Neural cell (in vitro differentiated cells): ENCODE measurements at regions not wholly inside any gene's neighbourhood (a gene's known extent, or its start where the extent isn't known, plus 50 kb on each side); places are given as distances from the start of the nearest gene placed in this dataset.

Experiments used
- CTCF ChIP-seq: fragments of 450-650 bp; IDR thresholded peaks from 2 replicates; pipeline ENCODE4 v1.5.1; 2014; ENCODE audit warnings: antibody characterized with exemption, mild to moderate bottlenecking, moderate library complexity; ENCODE audit not compliant: poor library complexity, severe bottlenecking
- EP300 ChIP-seq: fragments of 450-650 bp; conservative IDR thresholded peaks from 2 replicates; pipeline ENCODE4 v1.6.1; 2014; ENCODE audit warnings: antibody characterized with exemption, mild to moderate bottlenecking, moderate library complexity; ENCODE audit not compliant: poor library complexity, severe bottlenecking
- EZH2 ChIP-seq: fragments of 200-600, 300-800 bp; shearing (Covaris generic), sonication (generic); IDR thresholded peaks from 2 replicates; pipeline ENCODE4 v1.6.1; 2014; ENCODE audit warnings: antibody characterized with exemption, low read length, borderline replicate concordance, mild to moderate bottlenecking; ENCODE audit not compliant: insufficient read depth, poor library complexity, severe bottlenecking
- MXI1 ChIP-seq: fragments of 450-650 bp; conservative IDR thresholded peaks from 2 replicates; pipeline ENCODE4 v1.6.1; 2014; ENCODE audit warnings: antibody characterized with exemption, mild to moderate bottlenecking; ENCODE audit not compliant: poor library complexity, severe bottlenecking
- POLR2AphosphoS5 ChIP-seq: IDR thresholded peaks from 2 replicates; pipeline ENCODE4 v1.6.1; 2012
- RAD21 ChIP-seq: fragments of 450-650 bp; conservative IDR thresholded peaks from 2 replicates; pipeline ENCODE4 v1.6.1; 2014; ENCODE audit warnings: antibody characterized with exemption, mild to moderate bottlenecking, moderate library complexity
- REST ChIP-seq: IDR thresholded peaks from 2 replicates; pipeline ENCODE4 v1.6.1; 2012; ENCODE audit warnings: borderline replicate concordance

GRCh38 chr10:33120700-33121099 is 162.7 kb upstream of the ITGB1 start:
- no peak for TF ChIP-seq CTCF
- TF ChIP-seq EZH2: no peak
- TF ChIP-seq EP300: no peak
- TF ChIP-seq REST: no peak
- no peak for TF ChIP-seq POLR2AphosphoS5
- TF ChIP-seq RAD21: no peak
- TF ChIP-seq MXI1: no peak
